ENCODE measurements at regions not wholly inside any gene's neighbourhood (a gene's known extent, or its start where the extent isn't known, plus 50 kb on each side); places are given as distances from the start of the nearest gene placed in this dataset.

GRCh38 chr7:139177696-139178095 lies 53.3 kb upstream of the UBN2 start:
- no peak overlapping the region for H3K9ac ChIP-seq (replicated peaks in 1 of 4; ENCODE audit: extremely low read depth in 1 of 4, low read depth in 3 of 4, low read length in 3 of 4)
- H4K5ac ChIP-seq (ENCODE audit: insufficient read length, low read depth, low read length), result no peak overlapping the region
- no peak overlapping the region for H2BK5ac ChIP-seq (ENCODE audit: low read depth, low read length)
- H3K23ac ChIP-seq (ENCODE audit: insufficient read length), result no peak overlapping the region
- no peak overlapping the region for H3K4me3 ChIP-seq (ENCODE audit: extremely low read depth in 1 of 4, insufficient read depth in 2 of 4, low read depth in 3 of 4, low read length in 4 of 4)
- no peak overlapping the region for H2BK120ac ChIP-seq (replicated peaks; ENCODE audit: low read depth, low read length)
- no peak overlapping the region for H2BK15ac ChIP-seq (ENCODE audit: low read length)
- CTCF ChIA-PET (ENCODE audit: partially characterized antibody), result no interaction called here
- no peaks in the 10 kb centered on the region for H4K20me1 ChIP-seq (replicated peaks in 1 of 2; ENCODE audit: control insufficient read depth in 1 of 2, insufficient read depth in 2 of 2, low read length in 2 of 2)
- H3K79me1 ChIP-seq (ENCODE audit: low read depth, low read length), result no peaks in the 10 kb centered on the region
- 90% methylated on average over 3 of the region's 3 CpGs; no CpG with 5 or more reads in 1 of the 2 experiments for WGBS, 2 experiments (ENCODE audit: extremely low coverage in 1 of 2, insufficient coverage in 1 of 2, insufficient read length in 1 of 2, insufficient replicate concordance in 2 of 2, low coverage in 1 of 2, low lambda C conversion rate in 2 of 2, missing lambda C conversion rate in 1 of 2)
- no peak for FAIRE-seq
- H3K36me3 ChIP-seq (ENCODE audit: control insufficient read depth in 2 of 4, insufficient read depth in 4 of 4, low read length in 3 of 4), result no peaks in the 10 kb centered on the region
- H3K23me2 ChIP-seq (ENCODE audit: low read depth, low read length), result no peaks in the 10 kb centered on the region
- no peak overlapping the region for H3K27ac ChIP-seq (ENCODE audit: low read depth, low read length)
- no peaks in the 10 kb centered on the region for H3K79me2 ChIP-seq (ENCODE audit: control insufficient read depth in 1 of 2, insufficient read depth in 2 of 2, low read length in 2 of 2)
- no peaks in the 10 kb centered on the region for H3K9me3 ChIP-seq (ENCODE audit: insufficient read depth in 2 of 2, low read depth in 1 of 2, low read length in 1 of 2)
- DNase-seq (ENCODE audit: low read depth in 1 of 2, low spot score in 2 of 2), result no peak
- H3K18ac ChIP-seq (ENCODE audit: extremely low read depth, low read length), result no peak overlapping the region
- POLR2A ChIA-PET (ENCODE audit: partially characterized antibody), result no interaction called here
- no peaks in the 10 kb centered on the region for H3K27me3 ChIP-seq (replicated peaks in 1 of 4; ENCODE audit: control insufficient read depth in 3 of 4, extremely low read depth in 1 of 4, insufficient read depth in 3 of 4, low read length in 3 of 4)
- no peak overlapping the region for H3K4me2 ChIP-seq (ENCODE audit: insufficient read depth in 1 of 2, low read depth in 2 of 2, low read length in 2 of 2)
- no peak overlapping the region for H2AFZ ChIP-seq (ENCODE audit: low read length)
- no peak overlapping the region for H3K14ac ChIP-seq (ENCODE audit: insufficient read length)
- H3K56ac ChIP-seq (replicated peaks; ENCODE audit: insufficient read length, low read depth, low read length), result no peak overlapping the region
- no peak overlapping the region for H3K4ac ChIP-seq (replicated peaks; ENCODE audit: insufficient read length, low read depth, low read length)
- H2AK5ac ChIP-seq (ENCODE audit: low read depth, low read length), result no peak overlapping the region
- H3K4me1 ChIP-seq (replicated peaks in 1 of 4; ENCODE audit: control insufficient read depth in 3 of 4, insufficient read depth in 4 of 4, low read length in 3 of 4), result peaks cover 0 to 5% (median 1%) of the 10 kb centered on the region in 4 experiments; a peak in 5 of 7 replicates
- H4K91ac ChIP-seq (replicated peaks; ENCODE audit: insufficient read length, low read length), result no peak overlapping the region
- no peak overlapping the region for H2BK20ac ChIP-seq (ENCODE audit: low read length)
- H2BK12ac ChIP-seq (ENCODE audit: low read depth, low read length), result no peak overlapping the region
- no peak overlapping the region for H4K8ac ChIP-seq (ENCODE audit: extremely low read depth, insufficient read depth, low read length)
- TF ChIP-seq SIRT6 (IDR thresholded peaks at IDR 0.05; ENCODE audit: low read length), result no peak
- TF ChIP-seq EGR1 (IDR thresholded peaks at IDR 0.05; ENCODE audit: borderline replicate concordance, low read depth, low read length), result no peak
- no peak for TF ChIP-seq TAF1 (IDR thresholded peaks at IDR 0.05; ENCODE audit: low read depth, low read length)
- TF ChIP-seq EP300 (IDR thresholded peaks at IDR 0.05; ENCODE audit: borderline replicate concordance in 1 of 2, low read depth in 2 of 2, low read length in 2 of 2), result no peak

Data from H1 (cell line).